PC-3 (cell line): ENCODE measurements at regions not wholly inside any gene's neighbourhood (a gene's known extent, or its start where the extent isn't known, plus 50 kb on each side); places are given as distances from the start of the nearest gene placed in this dataset.

Source experiments
- ATAC-seq: fragments of 200-7000 bp; cut with Tn5 transposase; 2 replicates; pipeline ENCODE4 v1.9.1; 2020; ENCODE audit warnings: mild to moderate bottlenecking, moderate library complexity
- BruUV-seq: library from RNA; stranded (reverse); fragments of 400-500 nt; replicated peaks from 2 replicates; lab custom pipeline; 2021; lab: Mats Ljungman, UMichigan
- CTCF ChIA-PET: fragments of 300-600 bp; sonication (Branson Sonifier 250); formaldehyde crosslinking; loops from one replicate; lab custom pipeline; 2022; ENCODE audit warnings: antibody characterized with exemption; lab: Charles Lee
- POLR2A ChIA-PET: fragments of 300-600 bp; sonication (Branson Sonifier 250); formaldehyde crosslinking; loops from one replicate; lab custom pipeline; 2022; ENCODE audit warnings: antibody characterized with exemption; ENCODE audit not compliant: unreplicated experiment; lab: Charles Lee
- DNase-seq: peaks from one replicate; pipeline ENCODE4 v3.0.0-alpha.2; 2015
- H2AFZ ChIP-seq: fragments of 300-600 bp; sonication (generic); 2 replicates; pipeline ENCODE4 v1.6.0; 2016; ENCODE audit warnings: antibody characterized with exemption, low read length
- H3F3A ChIP-seq: fragments of 300-600 bp; sonication (generic); one replicate; pipeline ENCODE4 v1.6.0; 2017; ENCODE audit warnings: antibody characterized with exemption, low read length, control low read depth, mild to moderate bottlenecking; ENCODE audit not compliant: unreplicated experiment
- H3K27ac ChIP-seq: fragments of 300-600 bp; sonication (generic); 2 replicates; pipeline ENCODE4 v1.5.1; 2016; ENCODE audit warnings: mild to moderate bottlenecking, low read length
- H3K27me3 ChIP-seq: fragments of 300-600 bp; sonication (generic); 2 replicates; pipeline ENCODE4 v1.6.1; 2016; ENCODE audit warnings: low read length, mixed read lengths
- H3K36me3 ChIP-seq: fragments of 300-600 bp; sonication (generic); 2 replicates; pipeline ENCODE4 v1.6.1; 2016; ENCODE audit warnings: low read depth, mixed run types, low read length, mixed read lengths
- H3K4me1 ChIP-seq: fragments of 300-600 bp; sonication (generic); 2 replicates; pipeline ENCODE4 v1.5.1; 2016; ENCODE audit warnings: low read length; ENCODE audit not compliant: insufficient read depth
- H3K4me2 ChIP-seq: fragments of 300-600 bp; sonication (generic); 2 replicates; pipeline ENCODE4 v1.6.0; 2016; ENCODE audit warnings: low read length
- H3K4me3 ChIP-seq: fragments of 300-600 bp; sonication (generic); 2 replicates; pipeline ENCODE4 v1.5.1; 2016; ENCODE audit warnings: mild to moderate bottlenecking, low read length, mixed read lengths
- H3K79me2 ChIP-seq: fragments of 300-600 bp; sonication (generic); 2 replicates; pipeline ENCODE4 v1.6.1; 2017; ENCODE audit warnings: low read length, mixed read lengths
- H3K9ac ChIP-seq: fragments of 300-600 bp; sonication (generic); 2 replicates; pipeline ENCODE4 v1.6.0; 2016; ENCODE audit warnings: mild to moderate bottlenecking, low read length
- H3K9me2 ChIP-seq: fragments of 300-600 bp; sonication (generic); replicated peaks from 2 replicates; pipeline ENCODE4 v1.6.1; 2016; ENCODE audit warnings: mixed run types, low read length, mixed read lengths
- H3K9me3 ChIP-seq: fragments of 300-600 bp; sonication (generic); 2 replicates; pipeline ENCODE4 v1.6.1; 2016; ENCODE audit warnings: low read length, mixed read lengths
- H4K20me1 ChIP-seq: fragments of 300-600 bp; sonication (generic); 2 replicates; pipeline ENCODE4 v1.6.1; 2016; ENCODE audit warnings: low read length, mixed read lengths
- EZH2 ChIP-seq: fragments of 300-600 bp; sonication (generic); IDR thresholded peaks from one replicate; pipeline ENCODE4 v1.6.1; 2017; ENCODE audit warnings: antibody characterized with exemption, mild to moderate bottlenecking, low read length; ENCODE audit not compliant: unreplicated experiment
- EZH2phosphoT487 ChIP-seq: fragments of 300-600 bp; sonication (generic); IDR thresholded peaks from 2 replicates; pipeline ENCODE4 v1.6.1; 2018; ENCODE audit warnings: mild to moderate bottlenecking, antibody characterized with exemption, low read length, borderline replicate concordance
- intact Hi-C: fragments of 100-400 bp; cut with micrococcal nuclease; formaldehyde crosslinking; loops from 2 replicates; pipeline ENCODE4 v1.9.0; 2023
- TF ChIP-seq, protein P1 (sequence below): fragments of 300-600 bp; sonication (generic); conservative IDR thresholded peaks from 2 replicates; pipeline ENCODE4 v1.5.1; 2017; ENCODE audit warnings: antibody characterized with exemption, low read depth, mild to moderate bottlenecking, low read length

DNA sequence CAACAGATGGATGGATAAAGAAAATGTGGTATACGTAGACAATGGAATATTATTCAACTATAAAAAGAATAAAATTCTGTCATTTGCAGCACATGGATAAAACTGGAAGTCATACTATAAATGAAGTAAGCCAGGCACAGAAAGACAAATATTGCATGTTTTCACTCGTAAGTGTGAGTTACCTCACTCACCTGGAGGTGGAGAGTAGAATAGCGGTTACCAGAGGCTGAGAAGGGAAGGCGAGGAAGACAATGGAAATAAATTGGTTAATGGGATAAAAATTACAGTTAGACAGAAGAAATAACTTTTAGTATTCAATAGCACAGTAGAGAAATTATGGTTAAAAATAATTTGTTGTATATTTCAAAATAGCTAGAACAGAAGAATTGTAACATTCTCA lies 141.6 kb downstream of the EFHB start:
- intact Hi-C loops: no loop called here
- BruUV-seq: no TSS peak
- no peak for DNase-seq
- H3K79me2 ChIP-seq: no peaks in the 10 kb centered on the region
- TF ChIP-seq, protein P1, sequence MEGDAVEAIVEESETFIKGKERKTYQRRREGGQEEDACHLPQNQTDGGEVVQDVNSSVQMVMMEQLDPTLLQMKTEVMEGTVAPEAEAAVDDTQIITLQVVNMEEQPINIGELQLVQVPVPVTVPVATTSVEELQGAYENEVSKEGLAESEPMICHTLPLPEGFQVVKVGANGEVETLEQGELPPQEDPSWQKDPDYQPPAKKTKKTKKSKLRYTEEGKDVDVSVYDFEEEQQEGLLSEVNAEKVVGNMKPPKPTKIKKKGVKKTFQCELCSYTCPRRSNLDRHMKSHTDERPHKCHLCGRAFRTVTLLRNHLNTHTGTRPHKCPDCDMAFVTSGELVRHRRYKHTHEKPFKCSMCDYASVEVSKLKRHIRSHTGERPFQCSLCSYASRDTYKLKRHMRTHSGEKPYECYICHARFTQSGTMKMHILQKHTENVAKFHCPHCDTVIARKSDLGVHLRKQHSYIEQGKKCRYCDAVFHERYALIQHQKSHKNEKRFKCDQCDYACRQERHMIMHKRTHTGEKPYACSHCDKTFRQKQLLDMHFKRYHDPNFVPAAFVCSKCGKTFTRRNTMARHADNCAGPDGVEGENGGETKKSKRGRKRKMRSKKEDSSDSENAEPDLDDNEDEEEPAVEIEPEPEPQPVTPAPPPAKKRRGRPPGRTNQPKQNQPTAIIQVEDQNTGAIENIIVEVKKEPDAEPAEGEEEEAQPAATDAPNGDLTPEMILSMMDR: no peak
- TF ChIP-seq EZH2 (no peak), EZH2phosphoT487 (no peak)
- no peaks in the 10 kb centered on the region for H3K9me3 ChIP-seq
- no peak overlapping the region for H3K9ac ChIP-seq
- H3K4me2 ChIP-seq: no peak overlapping the region
- no peaks in the 10 kb centered on the region for H4K20me1 ChIP-seq
- no peak overlapping the region for H3K4me3 ChIP-seq
- H3F3A ChIP-seq: no peaks in the 10 kb centered on the region
- no peak overlapping the region for H2AFZ ChIP-seq
- no peaks in the 10 kb centered on the region for H3K4me1 ChIP-seq
- H3K36me3 ChIP-seq: no peaks in the 10 kb centered on the region
- no peak for ATAC-seq
- ChIA-PET CTCF (no interaction called here), POLR2A (no interaction called here)
- no peak overlapping the region for H3K27ac ChIP-seq
- no peaks in the 10 kb centered on the region for H3K9me2 ChIP-seq
- H3K27me3 ChIP-seq: no peaks in the 10 kb centered on the region

DNA sequence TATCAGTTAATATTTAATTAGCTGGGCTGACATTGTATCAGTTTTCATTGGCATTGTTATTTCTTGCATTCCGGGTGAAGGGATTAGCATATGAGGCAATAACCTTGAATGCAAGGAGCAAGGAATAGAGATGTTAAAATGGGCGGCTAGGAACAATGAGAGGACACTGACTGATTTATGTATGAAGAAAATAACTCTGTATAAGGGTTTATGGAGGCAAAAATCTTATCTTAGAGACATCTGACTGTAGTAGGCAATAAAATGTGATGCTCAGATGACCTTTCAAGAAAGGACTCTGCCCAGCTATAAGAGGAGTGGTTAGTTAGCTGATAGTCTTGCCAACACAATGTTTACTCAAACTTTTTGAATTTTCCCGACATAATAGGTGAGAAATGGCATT lies 158.3 kb downstream of the EFHB start:
- Histone ChIP-seq H3K4me2 (no peak overlapping the region), H3K9me2 (no peaks in the 10 kb centered on the region), H2AFZ (no peak overlapping the region), H3K27ac (no peak overlapping the region), H3K9ac (no peak overlapping the region), H3K79me2 (no peaks in the 10 kb centered on the region), H4K20me1 (no peaks in the 10 kb centered on the region), H3K4me3 (no peak overlapping the region), H3K27me3 (no peaks in the 10 kb centered on the region), H3K4me1 (no peaks in the 10 kb centered on the region), H3K9me3 (no peaks in the 10 kb centered on the region), H3K36me3 (no peaks in the 10 kb centered on the region), H3F3A (no peaks in the 10 kb centered on the region)
- ChIA-PET CTCF (no interaction called here), POLR2A (no interaction called here)
- TF ChIP-seq EZH2 (no peak), EZH2phosphoT487 (no peak)
- TF ChIP-seq, protein P1: no peak
- DNase-seq (no peak), ATAC-seq (no peak)
- intact Hi-C loops: no loop called here
- no TSS peak for BruUV-seq

DNA sequence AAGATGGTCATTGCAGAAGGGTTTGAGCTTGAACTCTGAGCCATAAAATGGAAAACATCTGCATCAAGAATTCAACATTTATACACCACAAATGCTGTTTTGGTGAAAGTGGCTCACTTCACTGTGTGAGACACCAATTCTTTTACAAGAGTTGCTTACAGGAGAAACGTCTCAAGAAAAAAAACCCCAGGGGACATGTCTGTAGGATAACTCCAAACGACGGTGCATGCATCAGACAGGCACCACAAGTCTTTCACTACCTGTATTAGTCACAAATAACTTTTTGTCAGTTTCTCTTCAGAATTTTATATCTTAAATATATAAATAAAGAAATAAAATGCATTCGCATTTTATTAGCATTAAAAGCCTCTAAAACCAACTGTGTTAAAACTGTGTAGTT lies 164.3 kb downstream of the EFHB start:
- Histone ChIP-seq H3K9ac (no peak overlapping the region), H3K79me2 (no peaks in the 10 kb centered on the region), H3K36me3 (no peaks in the 10 kb centered on the region), H3K9me3 (no peaks in the 10 kb centered on the region), H2AFZ (no peak overlapping the region), H3K27ac (no peak overlapping the region), H3K4me2 (no peak overlapping the region), H3K4me3 (no peak overlapping the region), H3K27me3 (no peaks in the 10 kb centered on the region), H3K4me1 (no peaks in the 10 kb centered on the region), H4K20me1 (no peaks in the 10 kb centered on the region), H3K9me2 (no peaks in the 10 kb centered on the region), H3F3A (no peaks in the 10 kb centered on the region)
- ChIA-PET POLR2A (no interaction called here), CTCF (no interaction called here)
- TF ChIP-seq, protein P1: no peak
- TF ChIP-seq EZH2phosphoT487 (no peak), EZH2 (no peak)
- intact Hi-C loops: no loop called here
- ATAC-seq (no peak), DNase-seq (no peak)
- BruUV-seq: no TSS peak
